ENCODE measurements at regions not wholly inside any gene's neighbourhood (a gene's known extent, or its start where the extent isn't known, plus 50 kb on each side); places are given as distances from the start of the nearest gene placed in this dataset.
"Not testable (repeated sequence)": the region's sequence is repeated elsewhere in the genome, so short reads cannot be mapped to it uniquely, and the experiment has no call there.

DNA sequence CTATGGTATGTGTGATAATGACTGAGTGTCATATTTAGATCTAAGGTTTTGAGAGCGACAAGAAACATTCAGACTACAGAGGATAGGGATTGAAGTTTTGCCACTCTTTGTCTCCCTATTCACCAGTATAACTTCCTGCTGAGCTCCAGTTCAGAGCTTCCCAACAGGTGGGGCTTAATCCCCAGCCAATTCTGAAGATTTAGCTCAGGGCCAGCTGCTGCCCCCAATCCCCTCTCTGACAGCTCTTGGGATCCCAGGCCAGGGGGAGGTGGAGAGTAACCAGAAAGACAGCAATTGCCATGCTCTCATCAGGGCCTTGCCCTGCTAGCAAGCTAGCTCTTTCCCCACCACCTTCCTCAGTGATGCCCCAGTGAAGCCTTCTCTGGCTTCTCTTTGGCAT lies 57.8 kb downstream of the TRIL start:
- H3K4me2 ChIP-seq (ENCODE audit: low read length, poor library complexity, severe bottlenecking) = no peak overlapping the region
- no peak overlapping the region for H3K9ac ChIP-seq (ENCODE audit: low read length)
- peaks cover 2% of the 10 kb centered on the region for H3K4me1 ChIP-seq (ENCODE audit: control insufficient read depth, insufficient read depth, low read depth, low read length)
- H3K9me3 ChIP-seq (ENCODE audit: control insufficient read depth, low read length) = no peaks in the 10 kb centered on the region
- DNase-seq = no peak
- H2BK15ac ChIP-seq (ENCODE audit: low read depth, poor library complexity, severe bottlenecking) = no peak overlapping the region
- H2BK12ac ChIP-seq (ENCODE audit: low read length in 2 of 2) = no peak overlapping the region
- no peak overlapping the region for H3K27ac ChIP-seq (ENCODE audit: low read length, poor library complexity, severe bottlenecking)
- no peak overlapping the region for H2BK120ac ChIP-seq (ENCODE audit: low read depth, low read length)
- no peak overlapping the region for H4K8ac ChIP-seq (ENCODE audit: low read length)
- no peak overlapping the region for H2BK5ac ChIP-seq (ENCODE audit: low read depth, low read length, poor library complexity, severe bottlenecking)
- H2AFZ ChIP-seq (ENCODE audit: low read depth, low read length) = no peak overlapping the region
- WGBS = 81% methylated on average over 1 of the region's 1 CpG
- H3K4me3 ChIP-seq (ENCODE audit: insufficient read depth in 1 of 2, low read depth in 1 of 2, low read length in 2 of 2) = no peak overlapping the region
- no peak overlapping the region for H4K91ac ChIP-seq (ENCODE audit: low read length)
- no peak overlapping the region for H3K23ac ChIP-seq (ENCODE audit: low read length in 2 of 2)
- no peak overlapping the region for H3K4ac ChIP-seq (ENCODE audit: low read depth in 1 of 2, low read length in 2 of 2)
- no peak overlapping the region for H3K14ac ChIP-seq (ENCODE audit: low read length in 2 of 2)
- H3K36me3 ChIP-seq (ENCODE audit: control insufficient read depth in 1 of 2, insufficient read depth in 2 of 2, low read depth in 1 of 2, low read length in 2 of 2) = no peaks in the 10 kb centered on the region
- H3K79me1 ChIP-seq (replicated peaks; ENCODE audit: low read length, poor library complexity, severe bottlenecking) = no peaks in the 10 kb centered on the region
- H2AK5ac ChIP-seq (ENCODE audit: low read length, severe bottlenecking) = no peak overlapping the region
- H3K18ac ChIP-seq (ENCODE audit: low read depth in 1 of 2, low read length in 2 of 2) = no peak overlapping the region
- no peaks in the 10 kb centered on the region for H3K27me3 ChIP-seq (ENCODE audit: control insufficient read depth in 1 of 2, insufficient read depth in 1 of 2, low read length in 2 of 2)

- Histone ChIP-seq H3K9ac (ENCODE audit: low read length) (no peak overlapping the region), H3K79me1 (replicated peaks; ENCODE audit: low read length, poor library complexity, severe bottlenecking) (no peaks in the 10 kb centered on the region), H2AK5ac (ENCODE audit: low read length, severe bottlenecking) (peak overlapping the region; percentile 36), H3K27me3 (ENCODE audit: control insufficient read depth in 1 of 2, insufficient read depth in 1 of 2, low read length in 2 of 2) (no peaks in the 10 kb centered on the region), H3K4me1 (ENCODE audit: control insufficient read depth, insufficient read depth, low read depth, low read length) (peaks cover 7% of the 10 kb centered on the region), H3K27ac (ENCODE audit: low read length, poor library complexity, severe bottlenecking) (no peak overlapping the region), H3K18ac (ENCODE audit: low read depth in 1 of 2, low read length in 2 of 2) (no peak overlapping the region), H3K23ac (ENCODE audit: low read length in 2 of 2) (no peak overlapping the region), H2BK15ac (ENCODE audit: low read depth, poor library complexity, severe bottlenecking) (no peak overlapping the region), H3K9me3 (ENCODE audit: control insufficient read depth, low read length) (no peaks in the 10 kb centered on the region), H2BK120ac (ENCODE audit: low read depth, low read length) (no peak overlapping the region), H4K8ac (ENCODE audit: low read length) (no peak overlapping the region), H2BK5ac (ENCODE audit: low read depth, low read length, poor library complexity, severe bottlenecking) (peak overlapping the region; percentile 35), H3K14ac (ENCODE audit: low read length in 2 of 2) (no peak overlapping the region), H3K36me3 (ENCODE audit: control insufficient read depth in 1 of 2, insufficient read depth in 2 of 2, low read depth in 1 of 2, low read length in 2 of 2) (no peaks in the 10 kb centered on the region), H4K91ac (ENCODE audit: low read length) (no peak overlapping the region), H3K4me2 (ENCODE audit: low read length, poor library complexity, severe bottlenecking) (no peak overlapping the region), H3K4ac (ENCODE audit: low read depth in 1 of 2, low read length in 2 of 2) (no peak overlapping the region), H3K4me3 (ENCODE audit: insufficient read depth in 1 of 2, low read depth in 1 of 2, low read length in 2 of 2) (no peak overlapping the region), H2AFZ (ENCODE audit: low read depth, low read length) (no peak overlapping the region), H2BK12ac (ENCODE audit: low read length in 2 of 2) (no peak overlapping the region)
- 80% methylated on average over 3 of the region's 6 CpGs for WGBS
- DNase-seq = no peak
Measured at GRCh38 chr7:28893888-28894287, 64.2 kb downstream of the TRIL start.

- not testable (repeated sequence) for H2AFZ ChIP-seq (ENCODE audit: low read depth, low read length); H2BK15ac ChIP-seq (ENCODE audit: low read depth, poor library complexity, severe bottlenecking); H3K4me3 ChIP-seq (ENCODE audit: insufficient read depth in 1 of 2, low read depth in 1 of 2, low read length in 2 of 2); H4K91ac ChIP-seq (ENCODE audit: low read length); H3K4me2 ChIP-seq (ENCODE audit: low read length, poor library complexity, severe bottlenecking); H3K4ac ChIP-seq (ENCODE audit: low read depth in 1 of 2, low read length in 2 of 2); H2BK5ac ChIP-seq (ENCODE audit: low read depth, low read length, poor library complexity, severe bottlenecking); H3K4me1 ChIP-seq (ENCODE audit: control insufficient read depth, insufficient read depth, low read depth, low read length); H3K27me3 ChIP-seq (ENCODE audit: control insufficient read depth in 1 of 2, insufficient read depth in 1 of 2, low read length in 2 of 2); H3K79me1 ChIP-seq (replicated peaks; ENCODE audit: low read length, poor library complexity, severe bottlenecking); H2BK12ac ChIP-seq (ENCODE audit: low read length in 2 of 2); H4K8ac ChIP-seq (ENCODE audit: low read length); H2AK5ac ChIP-seq (ENCODE audit: low read length, severe bottlenecking); H3K23ac ChIP-seq (ENCODE audit: low read length in 2 of 2); H3K9me3 ChIP-seq (ENCODE audit: control insufficient read depth, low read length); H3K36me3 ChIP-seq (ENCODE audit: control insufficient read depth in 1 of 2, insufficient read depth in 2 of 2, low read depth in 1 of 2, low read length in 2 of 2); H3K14ac ChIP-seq (ENCODE audit: low read length in 2 of 2); H2BK120ac ChIP-seq (ENCODE audit: low read depth, low read length); H3K9ac ChIP-seq (ENCODE audit: low read length); H3K18ac ChIP-seq (ENCODE audit: low read depth in 1 of 2, low read length in 2 of 2); DNase-seq
- H3K27ac ChIP-seq (ENCODE audit: low read length, poor library complexity, severe bottlenecking) = peak overlapping the region; percentile 65
Measured at GRCh38 chr7:28891876-28892234, 66.3 kb downstream of the TRIL start.

DNA sequence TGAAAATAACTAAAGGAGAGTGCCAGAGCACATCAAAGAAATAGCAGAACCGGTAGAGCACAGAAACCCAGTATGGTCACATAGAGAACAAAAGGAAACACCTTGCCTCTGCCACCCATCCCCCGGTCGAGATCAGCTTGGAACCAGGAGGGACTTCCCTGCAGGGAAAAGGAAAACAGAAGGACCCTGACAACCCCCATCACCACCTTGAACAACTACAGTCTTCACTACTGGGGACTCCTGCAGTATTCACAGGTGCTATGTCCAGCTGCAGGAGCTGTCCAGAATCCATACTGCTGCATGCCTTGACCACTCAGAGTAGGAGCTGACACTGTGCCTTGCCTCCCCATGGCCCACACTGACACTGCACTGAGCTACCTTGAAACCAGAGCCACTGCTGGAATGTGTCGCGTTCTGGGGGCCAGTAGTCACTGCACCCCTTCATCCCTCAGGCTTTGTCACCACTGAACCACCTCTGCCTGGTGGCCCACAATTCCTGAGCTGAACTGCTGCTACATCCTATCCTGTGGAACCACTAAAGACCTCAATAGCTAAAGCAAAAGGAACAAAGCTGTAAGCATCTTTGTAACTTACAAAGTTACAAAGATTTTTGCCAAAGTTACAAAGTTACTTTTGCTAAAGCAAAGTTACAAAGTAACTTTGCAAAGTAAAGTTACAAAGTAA lies 66.8 kb downstream of the TRIL start:
- WGBS = 57% methylated on average over 5 of the region's 5 CpGs
- H3K4me1 ChIP-seq (ENCODE audit: control insufficient read depth, insufficient read depth, low read depth, low read length) = peaks cover 7% of the 10 kb centered on the region
- peak overlapping the region; percentile 32 for H2AK5ac ChIP-seq (ENCODE audit: low read length, severe bottlenecking)

More for the DNA sequence above, 66.8 kb downstream of the TRIL start:
- Histone ChIP-seq H2AFZ (ENCODE audit: low read depth, low read length) (no peak overlapping the region), H3K4ac (ENCODE audit: low read depth in 1 of 2, low read length in 2 of 2) (no peak overlapping the region), H3K9ac (ENCODE audit: low read length) (no peak overlapping the region), H3K23ac (ENCODE audit: low read length in 2 of 2) (peak overlapping the region in 1 of 2 experiments; percentile 48), H4K91ac (ENCODE audit: low read length) (no peak overlapping the region), H3K18ac (ENCODE audit: low read depth in 1 of 2, low read length in 2 of 2) (no peak overlapping the region), H2BK5ac (ENCODE audit: low read depth, low read length, poor library complexity, severe bottlenecking) (peak overlapping the region; percentile 26), H3K14ac (ENCODE audit: low read length in 2 of 2) (no peak overlapping the region), H4K8ac (ENCODE audit: low read length) (no peak overlapping the region), H3K4me2 (ENCODE audit: low read length, poor library complexity, severe bottlenecking) (peak overlapping the region; percentile 6), H3K4me3 (ENCODE audit: insufficient read depth in 1 of 2, low read depth in 1 of 2, low read length in 2 of 2) (no peak overlapping the region), H3K27ac (ENCODE audit: low read length, poor library complexity, severe bottlenecking) (peak overlapping the region; percentile 96), H2BK15ac (ENCODE audit: low read depth, poor library complexity, severe bottlenecking) (no peak overlapping the region), H3K9me3 (ENCODE audit: control insufficient read depth, low read length) (no peaks in the 10 kb centered on the region), H2BK12ac (ENCODE audit: low read length in 2 of 2) (no peak overlapping the region), H3K27me3 (ENCODE audit: control insufficient read depth in 1 of 2, insufficient read depth in 1 of 2, low read length in 2 of 2) (no peaks in the 10 kb centered on the region), H3K36me3 (ENCODE audit: control insufficient read depth in 1 of 2, insufficient read depth in 2 of 2, low read depth in 1 of 2, low read length in 2 of 2) (no peaks in the 10 kb centered on the region), H2BK120ac (ENCODE audit: low read depth, low read length) (no peak overlapping the region), H3K79me1 (replicated peaks; ENCODE audit: low read length, poor library complexity, severe bottlenecking) (no peaks in the 10 kb centered on the region)
- no peak for DNase-seq

Measured in mesenchymal stem cell (in vitro differentiated cells and primary cell).